HG03097 (cell line): ENCODE measurements at regions not wholly inside any gene's neighbourhood (a gene's known extent, or its start where the extent isn't known, plus 50 kb on each side); places are given as distances from the start of the nearest gene placed in this dataset.

Experiments used
- ATAC-seq: cut with Tn5 transposase; IDR thresholded peaks from one replicate; pipeline ENCODE4 v1.9.1; 2021; ENCODE audit not compliant: unreplicated experiment, low FRiP score

DNA sequence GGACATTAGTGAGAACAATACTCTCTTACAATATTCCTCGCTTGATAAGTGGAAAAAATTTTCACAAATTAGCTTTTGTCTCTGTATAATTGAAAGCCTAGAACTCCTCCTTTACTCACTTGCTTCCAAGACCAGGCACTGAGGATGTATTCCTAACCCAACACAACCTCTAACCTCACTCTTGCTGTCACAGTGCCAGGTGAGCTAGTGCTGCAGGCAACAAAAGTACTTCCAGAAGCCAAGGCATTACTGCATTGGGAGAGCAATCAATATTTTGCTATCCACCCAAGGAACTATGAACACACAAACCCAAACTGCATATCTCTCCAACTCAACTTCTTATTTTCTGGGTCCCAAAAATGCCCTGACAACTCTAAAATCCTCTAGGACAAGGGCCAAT is 1081.0 kb downstream of the VRK1 start:
- ATAC-seq = no peak

DNA sequence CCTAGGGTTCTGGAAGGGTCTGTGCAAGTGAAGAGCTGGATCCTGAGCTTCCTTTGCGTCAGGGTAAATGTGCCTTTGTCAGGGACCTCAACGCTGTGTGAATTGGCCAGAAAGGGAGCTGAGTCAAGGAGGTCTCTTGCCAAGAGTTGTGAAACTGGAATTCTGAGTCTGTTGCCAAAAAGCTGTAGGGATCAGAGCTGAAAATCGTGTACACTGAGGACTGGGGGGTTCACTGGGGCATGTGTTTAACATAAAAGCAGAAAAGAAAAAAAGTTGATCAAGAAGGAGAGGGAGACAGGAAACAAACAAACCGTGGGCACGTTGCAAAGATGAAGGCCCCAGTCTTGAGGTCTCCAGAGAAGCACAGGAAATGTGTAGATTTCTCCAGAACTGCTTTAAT is 1081.5 kb downstream of the VRK1 start:
- no peak for ATAC-seq

DNA sequence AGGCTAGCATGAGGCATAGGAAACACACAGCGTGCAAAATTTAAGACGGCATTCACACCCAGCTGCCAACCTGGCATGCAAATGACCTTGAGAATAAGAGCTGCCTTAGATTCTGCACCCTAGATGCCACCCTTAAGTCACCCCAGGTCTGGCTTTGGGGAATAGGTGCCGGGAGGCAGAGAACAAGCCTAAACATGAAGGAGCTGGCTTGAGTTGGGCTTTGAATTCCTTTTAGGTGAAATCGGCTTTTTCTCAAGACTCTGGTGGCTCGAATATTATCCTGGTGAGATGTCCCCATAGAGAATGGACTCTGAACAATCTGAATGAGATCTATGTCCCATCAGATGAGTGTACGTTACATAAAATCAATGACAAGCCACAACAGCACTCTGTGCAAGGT is 1090.5 kb downstream of the VRK1 start:
- no peak for ATAC-seq

DNA sequence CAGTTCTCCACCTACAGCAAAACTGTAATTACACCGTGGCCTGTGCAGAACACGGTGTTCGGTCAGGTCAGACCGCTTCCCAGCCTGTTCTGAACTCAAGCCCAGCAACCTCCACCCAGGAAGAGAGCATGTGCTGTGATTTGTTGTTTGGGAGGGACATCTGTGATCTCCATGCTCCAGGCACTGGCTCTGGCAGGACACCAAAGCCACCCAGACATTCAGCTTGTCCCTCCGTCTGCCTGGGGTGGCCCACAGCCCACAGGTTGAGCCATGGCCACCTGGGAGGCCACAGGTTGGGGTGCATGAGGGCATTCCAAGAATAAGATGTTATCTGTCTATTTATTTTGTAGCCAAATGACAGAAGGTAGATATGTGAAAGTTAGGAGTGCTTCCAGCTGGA is 1091.1 kb downstream of the VRK1 start:
- no peak for ATAC-seq

DNA sequence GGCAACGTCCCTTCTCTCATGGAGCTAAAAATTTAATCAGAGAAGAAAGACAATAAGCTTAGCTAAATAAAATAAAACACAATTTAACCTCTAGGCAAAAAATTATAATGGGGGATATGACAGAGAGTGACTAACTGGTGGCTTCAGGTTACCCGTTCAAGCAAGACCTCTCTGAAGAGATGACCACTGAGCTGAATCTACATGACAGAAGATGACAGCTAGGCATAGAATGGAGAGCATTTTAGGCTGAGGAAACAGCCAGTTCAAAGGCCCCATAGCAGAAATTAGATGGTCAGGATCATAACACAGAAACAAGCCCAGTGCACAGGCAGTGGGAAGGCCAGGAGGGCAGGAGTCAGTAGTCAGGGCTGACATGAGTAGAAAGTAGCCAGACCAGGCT is 1094.3 kb downstream of the VRK1 start:
- ATAC-seq = no peak

DNA sequence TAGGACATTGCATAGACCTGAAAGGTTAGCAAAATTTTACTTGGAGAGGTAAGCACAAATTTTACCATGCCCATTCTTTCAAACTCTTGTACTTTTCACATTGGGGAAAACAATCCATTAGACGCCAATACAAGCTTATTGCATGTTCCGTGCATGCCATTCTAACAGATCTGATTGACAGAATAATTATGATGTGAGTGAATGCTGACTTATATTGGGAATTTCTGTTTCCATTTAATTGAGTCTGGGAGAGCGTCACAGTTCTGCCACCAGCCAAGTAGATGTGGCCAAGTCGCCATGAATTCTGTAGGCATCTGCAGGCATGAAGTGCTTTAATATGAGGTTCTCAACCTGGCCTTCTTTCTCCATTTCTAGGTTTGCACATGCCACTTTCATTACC is 1097.4 kb downstream of the VRK1 start:
- no peak for ATAC-seq

DNA sequence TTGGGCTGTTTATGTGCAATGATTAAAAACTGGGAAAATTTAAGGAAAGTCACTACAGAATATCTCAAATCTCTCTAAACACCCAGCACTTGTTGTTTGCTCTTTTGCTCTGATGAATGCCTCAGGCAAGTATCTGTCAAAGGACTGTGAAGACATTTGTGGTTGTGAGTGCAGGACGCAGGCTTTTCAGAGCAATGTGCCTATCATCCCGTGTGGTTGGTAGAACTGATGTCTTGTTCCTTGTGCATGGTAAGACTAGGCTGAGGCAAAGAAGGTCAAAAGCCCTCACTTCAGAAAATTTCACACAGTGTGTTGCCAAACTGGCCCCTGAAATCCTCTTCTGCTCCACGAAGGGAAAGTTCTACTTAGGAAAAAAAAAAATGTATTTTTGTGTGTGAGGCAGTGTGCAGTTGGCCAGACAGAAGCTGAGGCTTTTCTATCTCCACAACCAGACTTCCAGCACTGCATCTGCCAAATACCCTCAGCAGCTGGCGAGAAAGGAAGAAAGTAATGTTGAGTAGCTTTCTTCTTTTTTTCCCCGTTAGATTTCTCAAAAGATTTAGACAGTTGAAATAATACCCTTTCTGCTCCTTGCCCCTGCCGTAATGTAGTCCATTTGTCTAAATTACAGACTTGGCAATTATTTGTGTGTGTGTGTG is 1103.1 kb downstream of the VRK1 start:
- ATAC-seq = no peak

DNA sequence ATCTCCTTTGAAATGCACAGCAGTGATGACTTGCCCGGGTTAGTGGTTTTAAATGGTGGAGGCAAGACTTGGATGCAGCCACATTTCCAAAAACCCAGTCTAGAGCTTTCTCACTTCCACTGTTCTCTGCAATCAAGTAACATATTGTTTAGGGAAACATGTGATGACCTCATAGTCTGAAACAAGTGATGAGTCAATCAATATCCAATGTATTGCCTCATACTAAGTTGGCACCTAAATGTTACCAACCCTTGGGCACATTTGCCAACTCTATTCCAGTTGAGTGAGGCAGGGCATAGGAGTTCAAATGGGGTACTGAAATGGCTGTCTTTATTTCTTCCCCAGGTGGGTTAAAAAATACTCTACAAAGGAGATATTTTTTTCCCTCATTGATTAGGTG is 1105.4 kb downstream of the VRK1 start:
- no peak for ATAC-seq

DNA sequence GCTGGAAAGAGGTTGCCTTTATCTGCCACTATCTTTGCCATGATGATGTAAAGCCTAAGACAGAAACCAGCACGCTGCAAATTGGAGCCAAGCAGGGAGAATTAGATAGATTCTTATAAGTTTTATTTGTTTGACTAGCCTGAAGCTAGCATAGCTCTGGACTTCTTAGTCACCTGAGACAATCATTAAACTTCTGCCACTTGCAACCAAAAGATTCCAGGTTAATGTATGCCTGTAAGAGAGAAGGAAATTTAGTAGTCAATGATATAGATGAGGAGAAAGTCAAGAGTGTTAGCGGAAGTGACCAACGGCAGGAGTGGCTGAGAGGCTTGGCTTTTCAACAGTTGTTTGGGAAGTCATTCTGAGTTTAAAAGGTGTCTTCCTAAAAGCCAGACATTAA is 1106.6 kb downstream of the VRK1 start:
- ATAC-seq = no peak

DNA sequence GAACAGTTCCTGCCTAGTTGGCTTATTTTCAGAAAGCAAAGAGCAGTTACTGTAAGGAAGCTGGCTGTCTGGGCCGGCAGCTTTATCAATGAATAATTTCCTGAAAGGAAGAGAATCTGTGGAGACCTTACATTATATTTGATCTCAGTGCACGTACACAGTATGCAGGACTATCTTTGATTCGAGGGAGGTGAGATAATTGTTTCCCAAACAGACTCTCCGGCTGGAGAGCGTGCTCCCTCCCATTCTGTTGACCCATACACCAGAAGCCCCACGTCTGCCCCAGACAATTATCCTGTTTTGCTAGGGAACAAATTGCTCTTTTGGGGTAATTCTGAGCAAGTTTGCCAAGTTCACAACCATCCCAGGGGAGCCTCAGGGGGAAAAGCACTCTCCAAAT is 1115.0 kb downstream of the VRK1 start:
- no peak for ATAC-seq

DNA sequence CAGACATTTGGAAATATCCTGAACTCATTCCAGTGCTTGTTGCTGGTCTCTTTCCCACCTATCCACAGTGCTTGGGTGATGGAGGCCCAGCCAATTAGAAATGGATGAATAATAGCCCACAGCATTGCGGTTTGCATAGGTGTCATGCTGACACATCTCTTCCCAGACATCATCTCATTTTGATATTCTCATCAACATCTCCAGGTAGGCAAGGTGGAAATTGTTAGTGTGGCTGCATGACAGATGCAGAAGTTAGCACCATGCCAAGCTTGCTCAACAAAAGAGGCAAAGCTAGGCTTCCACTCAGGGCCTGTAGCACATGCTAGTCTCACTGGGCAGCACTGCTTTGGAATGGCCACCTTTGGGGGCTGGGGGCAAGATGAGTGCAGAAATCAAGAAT is 1118.9 kb downstream of the VRK1 start:
- ATAC-seq = no peak

DNA sequence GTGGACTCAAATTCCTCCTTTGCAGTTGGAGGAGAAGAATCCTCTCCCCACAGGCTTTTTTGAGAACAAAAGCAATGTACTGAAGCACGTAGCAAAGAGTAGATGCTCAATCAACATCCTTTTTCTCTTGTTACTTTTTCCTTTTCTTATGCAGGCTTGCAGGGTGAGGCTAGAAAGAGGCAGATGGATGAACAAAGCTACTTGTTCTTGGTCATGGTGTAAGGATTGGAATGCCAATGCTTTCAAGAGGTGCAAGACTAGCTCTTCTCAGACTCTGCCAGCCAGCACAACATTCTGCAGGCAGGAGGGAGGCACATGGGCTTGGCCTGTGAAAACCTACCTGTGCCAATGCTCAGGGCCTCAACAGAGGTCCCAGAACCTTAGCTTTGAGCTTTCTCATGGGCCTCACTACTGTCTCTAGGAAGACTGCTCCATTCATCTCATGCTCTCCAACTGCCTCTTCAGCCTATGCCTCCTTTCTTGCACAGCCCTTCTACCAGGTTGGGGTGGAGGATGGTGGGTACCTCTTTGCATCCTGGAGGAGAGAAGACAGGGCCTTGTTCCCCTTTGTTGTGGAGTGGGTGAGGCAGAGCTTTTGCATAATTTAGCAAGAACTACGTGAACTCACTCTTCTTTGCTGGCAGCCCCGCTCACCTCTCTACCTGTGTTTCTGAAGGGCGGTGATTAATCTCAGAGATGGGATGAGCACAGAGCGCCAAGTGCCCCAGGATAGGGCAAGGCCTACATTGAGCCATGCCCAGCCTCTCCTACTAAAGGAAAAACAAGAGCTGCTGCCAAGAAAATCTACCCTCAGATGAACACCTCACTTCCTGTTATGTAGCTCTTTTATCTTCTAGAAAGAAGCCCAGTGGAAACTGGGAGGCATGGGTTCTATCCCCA is 1119.7 kb downstream of the VRK1 start:
- no peak for ATAC-seq

DNA sequence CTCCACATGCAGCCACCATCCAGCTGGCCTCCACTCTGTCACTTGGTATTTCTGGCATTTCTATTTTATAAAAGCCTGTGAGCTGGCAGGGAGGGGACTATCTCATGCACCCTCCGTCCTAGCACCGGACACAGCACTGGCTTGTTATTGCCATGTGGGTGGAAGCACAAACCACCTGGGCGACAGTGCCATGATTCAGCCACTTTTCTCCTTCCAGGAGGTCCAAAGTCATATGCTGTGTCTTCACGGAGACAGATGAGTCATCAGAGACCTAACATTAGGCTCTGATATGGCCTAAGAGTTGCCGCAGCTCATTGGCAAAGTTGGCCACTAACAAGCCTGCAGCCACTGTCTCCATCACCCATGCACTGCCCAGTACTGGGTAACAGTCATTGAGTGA is 1123.0 kb downstream of the VRK1 start:
- ATAC-seq = no peak

DNA sequence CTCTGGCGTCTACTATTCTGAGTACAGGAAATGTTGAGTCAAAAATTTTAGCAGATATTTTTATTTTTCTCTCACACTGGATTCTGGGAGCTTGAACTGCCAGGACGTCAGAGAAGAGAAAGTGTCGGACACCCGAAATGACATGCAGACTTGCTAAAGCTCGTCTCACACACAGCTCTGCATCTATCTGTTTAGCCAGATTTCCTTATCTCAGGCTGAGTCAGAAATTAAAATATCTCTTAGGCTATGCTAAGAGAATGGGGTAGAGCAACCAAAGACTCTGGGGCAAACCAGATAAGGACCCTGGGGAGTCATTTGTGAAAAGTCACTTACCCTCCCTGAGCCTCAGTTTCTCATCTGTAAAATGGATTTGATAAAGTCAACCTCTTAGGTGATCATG is 1124.1 kb downstream of the VRK1 start:
- ATAC-seq = no peak

DNA sequence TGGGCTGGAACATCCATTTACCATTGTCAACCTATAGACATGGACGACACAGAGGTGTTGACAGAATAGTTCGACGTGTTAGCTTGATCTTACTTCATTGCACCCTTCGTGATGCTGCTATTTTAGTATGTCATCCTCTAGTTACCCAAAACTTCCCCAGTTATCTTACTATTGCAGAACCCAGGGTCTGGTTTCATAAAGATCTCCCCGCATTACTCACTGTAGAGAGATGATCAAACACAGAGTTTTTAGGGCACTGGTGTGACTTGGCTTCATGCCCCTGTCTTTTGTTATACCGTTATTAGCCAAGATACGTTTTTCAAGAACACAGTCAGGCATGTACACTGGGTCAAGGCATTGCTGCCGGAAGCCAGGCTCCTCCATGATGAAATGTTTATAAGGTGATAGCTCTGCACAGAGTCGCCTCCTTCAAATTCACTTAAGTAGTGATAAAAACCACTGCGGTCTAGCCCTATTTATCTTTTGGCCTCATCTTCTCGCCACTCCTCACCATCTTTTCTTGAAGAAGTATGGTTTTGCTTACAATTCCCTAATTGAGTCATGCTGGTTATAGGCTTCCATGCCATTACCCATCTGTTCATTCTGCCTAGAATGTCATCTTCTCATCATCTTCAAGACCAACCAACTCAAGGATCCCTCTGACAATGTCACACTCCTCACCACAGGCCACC is 1127.9 kb downstream of the VRK1 start:
- no peak for ATAC-seq

DNA sequence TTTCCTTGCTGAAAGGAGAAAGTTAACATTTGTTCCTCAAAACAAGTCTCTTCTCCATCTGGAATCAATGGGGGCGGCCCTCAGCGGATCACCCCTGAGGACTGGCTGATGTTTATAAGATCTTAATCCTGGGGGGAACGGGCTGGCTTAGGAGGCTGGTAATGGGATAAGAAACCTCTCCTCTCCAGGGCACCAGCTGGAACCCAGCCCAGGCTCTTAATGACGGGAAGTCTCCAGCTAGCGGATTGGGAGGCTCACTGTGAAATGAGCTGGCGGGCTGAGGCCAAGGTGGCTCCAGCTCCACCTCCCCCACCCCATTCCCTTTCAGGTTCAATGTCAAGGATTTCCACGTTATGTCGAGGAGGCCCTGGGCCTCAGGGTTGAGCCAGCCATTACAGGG is 1133.0 kb downstream of the VRK1 start:
- ATAC-seq = no peak

DNA sequence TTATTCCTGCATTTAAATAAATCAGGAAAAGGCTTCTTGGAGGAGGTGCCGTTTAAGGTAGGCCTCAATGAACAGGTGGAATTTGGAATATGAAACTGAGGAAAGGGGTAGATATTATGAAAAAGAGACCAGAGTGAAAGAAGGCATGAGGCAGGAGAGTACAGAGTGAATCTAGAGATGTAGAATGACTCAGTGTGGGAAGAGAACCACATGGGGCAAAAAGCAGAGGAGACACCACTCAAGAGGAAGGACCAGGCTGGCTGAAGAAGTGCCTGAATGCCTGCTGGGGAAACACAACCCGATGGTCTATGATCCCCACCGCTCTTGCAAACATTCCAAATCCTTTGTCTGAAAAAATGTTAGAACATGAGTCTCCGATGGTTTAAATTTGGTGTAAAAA is 1134.1 kb downstream of the VRK1 start:
- no peak for ATAC-seq

DNA sequence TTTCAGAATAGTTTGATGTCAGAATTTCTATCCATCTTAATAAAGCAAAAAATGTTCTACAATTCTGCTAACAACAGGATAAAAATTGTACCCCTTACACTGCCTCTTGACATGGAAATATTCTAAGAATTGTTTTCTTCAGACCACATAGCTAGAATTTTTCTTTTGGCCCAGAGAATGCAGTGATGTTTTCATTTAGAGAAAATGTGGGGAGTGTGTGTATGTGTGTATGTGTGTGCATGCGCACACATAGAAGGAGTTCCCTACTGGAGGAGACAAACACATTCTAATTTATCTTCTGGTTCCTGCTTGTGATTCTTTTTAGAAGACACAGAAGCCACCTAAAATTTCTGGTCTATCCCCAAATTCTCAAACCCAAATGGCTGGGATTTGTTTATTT is 1145.7 kb downstream of the VRK1 start:
- ATAC-seq = no peak

DNA sequence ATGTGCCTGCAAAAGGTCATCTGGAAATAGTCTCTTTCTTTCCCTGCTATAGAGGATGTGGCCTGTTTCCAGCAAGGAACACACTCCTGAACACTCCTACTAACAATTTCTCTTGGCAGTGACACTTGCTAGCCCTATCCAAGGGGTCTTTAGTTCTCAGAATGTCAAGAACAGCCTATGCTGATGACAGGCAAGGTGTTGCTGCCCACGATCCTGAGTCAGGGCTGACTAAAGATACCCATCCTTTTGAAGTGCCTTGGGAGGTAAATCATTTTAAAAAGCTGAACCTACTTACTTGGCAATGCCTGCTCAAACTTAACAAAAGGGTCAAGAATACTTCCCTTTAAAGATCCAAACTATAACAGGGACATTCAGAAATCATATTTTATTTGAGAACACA is 1146.4 kb downstream of the VRK1 start:
- no peak for ATAC-seq

DNA sequence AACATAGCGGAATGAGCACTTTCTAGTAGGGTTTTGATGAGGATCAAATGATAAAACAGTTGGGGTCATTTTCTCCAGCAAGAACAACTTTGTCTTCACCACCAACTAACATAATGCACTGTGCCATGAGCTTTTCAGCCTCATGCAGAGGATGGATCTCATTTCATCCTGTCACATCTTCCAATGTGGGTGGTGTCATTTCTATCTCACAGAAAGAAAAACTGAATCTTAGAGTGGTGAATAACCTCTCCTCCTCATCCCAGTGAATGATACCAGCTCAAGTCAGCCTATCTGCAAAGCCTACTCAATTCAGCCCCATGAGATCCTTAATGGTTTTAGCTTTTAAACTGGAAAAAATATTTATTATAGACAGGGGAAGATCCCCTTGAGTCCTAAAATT is 1147.2 kb downstream of the VRK1 start:
- no peak for ATAC-seq

DNA sequence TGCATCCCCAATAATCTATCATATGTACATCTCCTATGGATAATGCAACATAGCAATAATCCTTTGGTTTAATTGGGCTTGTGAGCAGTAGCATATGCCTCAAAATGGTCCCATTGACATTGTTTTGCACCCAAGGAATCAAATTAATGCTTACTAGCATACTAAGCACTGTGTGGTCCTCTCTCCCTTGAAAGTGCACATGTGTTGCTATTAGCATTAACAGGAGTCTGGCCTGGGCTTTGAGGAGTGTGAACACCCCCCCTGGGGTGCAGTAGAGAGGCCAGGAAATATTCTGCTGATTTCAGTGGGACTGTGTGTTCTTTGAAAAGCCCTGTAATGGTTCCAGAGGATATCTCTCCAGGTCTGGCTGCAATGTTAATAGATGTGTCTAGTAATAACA is 1148.4 kb downstream of the VRK1 start:
- no peak for ATAC-seq

DNA sequence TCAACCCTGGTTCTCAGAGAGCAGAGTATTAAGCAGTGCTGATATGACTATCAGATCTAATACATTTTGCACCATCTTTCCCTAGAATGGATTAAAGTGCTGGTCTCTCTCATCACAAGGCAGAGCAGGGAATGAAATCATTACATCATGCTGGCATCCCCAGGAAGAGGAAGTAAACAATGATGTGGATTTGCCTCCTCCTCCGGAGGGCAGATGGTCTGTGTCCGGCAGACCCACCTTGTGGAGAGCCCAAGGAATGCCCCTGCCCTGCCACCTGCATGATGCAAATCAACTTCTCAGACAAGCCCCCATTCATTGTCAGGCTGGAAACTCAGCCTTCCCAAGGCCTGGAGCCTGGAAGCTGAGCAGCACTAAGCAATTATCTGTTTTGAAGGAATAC is 1149.1 kb downstream of the VRK1 start:
- no peak for ATAC-seq
